ENCODE measurements at regions not wholly inside any gene's neighbourhood (a gene's known extent, or its start where the extent isn't known, plus 50 kb on each side); places are given as distances from the start of the nearest gene placed in this dataset.

DNA sequence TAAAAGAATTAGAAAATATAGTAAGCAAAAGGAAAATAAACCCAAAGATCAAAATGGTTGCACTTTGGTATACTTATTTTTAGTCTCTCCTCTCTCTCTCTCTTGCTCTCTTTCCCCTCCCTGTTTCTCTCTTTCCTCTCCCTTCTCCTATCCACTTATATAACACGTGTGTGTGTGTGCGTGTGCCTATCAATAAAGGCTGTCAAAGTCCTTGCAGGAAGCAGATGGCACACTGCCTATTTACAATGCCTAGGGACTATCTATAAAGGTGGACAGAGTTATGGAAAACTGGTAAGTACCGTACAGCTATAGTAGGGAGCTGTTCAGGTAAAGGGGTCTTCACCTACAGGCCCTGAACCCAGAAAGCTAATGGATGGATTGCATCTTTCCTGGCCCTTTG lies 161.6 kb downstream of the SQOR start:
- TF ChIP-seq, protein P1, sequence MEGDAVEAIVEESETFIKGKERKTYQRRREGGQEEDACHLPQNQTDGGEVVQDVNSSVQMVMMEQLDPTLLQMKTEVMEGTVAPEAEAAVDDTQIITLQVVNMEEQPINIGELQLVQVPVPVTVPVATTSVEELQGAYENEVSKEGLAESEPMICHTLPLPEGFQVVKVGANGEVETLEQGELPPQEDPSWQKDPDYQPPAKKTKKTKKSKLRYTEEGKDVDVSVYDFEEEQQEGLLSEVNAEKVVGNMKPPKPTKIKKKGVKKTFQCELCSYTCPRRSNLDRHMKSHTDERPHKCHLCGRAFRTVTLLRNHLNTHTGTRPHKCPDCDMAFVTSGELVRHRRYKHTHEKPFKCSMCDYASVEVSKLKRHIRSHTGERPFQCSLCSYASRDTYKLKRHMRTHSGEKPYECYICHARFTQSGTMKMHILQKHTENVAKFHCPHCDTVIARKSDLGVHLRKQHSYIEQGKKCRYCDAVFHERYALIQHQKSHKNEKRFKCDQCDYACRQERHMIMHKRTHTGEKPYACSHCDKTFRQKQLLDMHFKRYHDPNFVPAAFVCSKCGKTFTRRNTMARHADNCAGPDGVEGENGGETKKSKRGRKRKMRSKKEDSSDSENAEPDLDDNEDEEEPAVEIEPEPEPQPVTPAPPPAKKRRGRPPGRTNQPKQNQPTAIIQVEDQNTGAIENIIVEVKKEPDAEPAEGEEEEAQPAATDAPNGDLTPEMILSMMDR (IDR thresholded peaks at IDR 0.05; ENCODE audit: unreplicated experiment) = no peak
- DNase-seq = no peak
- H3K4me1 Mint-ChIP-seq (ENCODE audit: low read depth, unreplicated experiment) = no peaks in the 10 kb centered on the region
- no peak overlapping the region for H3K4me3 Mint-ChIP-seq (ENCODE audit: low read depth, unreplicated experiment)
- no peak overlapping the region for H3K27ac Mint-ChIP-seq (ENCODE audit: unreplicated experiment)
- CTCF ChIA-PET = interaction anchor here (0.6 to 1.5 kb wide), 4 partner anchors 68 to 516 kb away, joined by 3 to 6 read pairs (median 4); no protein-coding TSS in a partner anchor
- H3K9me3 Mint-ChIP-seq (ENCODE audit: low read depth, unreplicated experiment) = no peaks in the 10 kb centered on the region
- H3K36me3 Mint-ChIP-seq (ENCODE audit: insufficient read depth, unreplicated experiment) = no peaks in the 10 kb centered on the region
- peaks cover 38% of the 10 kb centered on the region for H3K27me3 Mint-ChIP-seq (ENCODE audit: unreplicated experiment)
- BruUV-seq (replicated peaks) = no TSS peak
- intact Hi-C loops (cut with micrococcal nuclease; ENCODE audit: unreplicated experiment) = no loop called here

DNA sequence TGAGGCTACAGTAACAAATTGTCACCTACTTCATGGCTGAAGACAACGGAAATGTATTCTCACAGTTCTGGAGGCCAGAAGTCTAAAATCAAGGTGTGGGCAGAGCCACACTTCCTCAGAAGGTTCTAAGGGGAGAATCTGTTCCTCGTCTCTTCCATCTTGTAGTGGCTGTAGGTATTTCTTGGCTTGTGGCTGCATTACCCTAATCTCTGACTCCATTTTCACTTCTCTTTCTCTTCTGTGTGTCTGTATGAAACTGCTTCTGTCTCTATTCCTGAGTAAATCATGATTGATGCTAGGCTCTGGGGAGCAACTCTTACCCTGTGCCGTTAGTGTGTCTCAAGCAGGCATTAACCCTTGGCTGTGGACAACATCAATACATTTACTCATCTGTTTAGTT lies 164.7 kb downstream of the SQOR start:
- intact Hi-C loops (cut with micrococcal nuclease; ENCODE audit: unreplicated experiment) = loop anchor here (2.0 kb wide), 1 partner anchor 57 kb away; no protein-coding TSS in a partner anchor
- Mint-ChIP-seq H3K9me3 (ENCODE audit: low read depth, unreplicated experiment) (no peaks in the 10 kb centered on the region), H3K27ac (ENCODE audit: unreplicated experiment) (no peak overlapping the region), H3K27me3 (ENCODE audit: unreplicated experiment) (peaks cover 21% of the 10 kb centered on the region), H3K4me3 (ENCODE audit: low read depth, unreplicated experiment) (no peak overlapping the region), H3K4me1 (ENCODE audit: low read depth, unreplicated experiment) (no peaks in the 10 kb centered on the region), H3K36me3 (ENCODE audit: insufficient read depth, unreplicated experiment) (no peaks in the 10 kb centered on the region)
- TF ChIP-seq, protein P1 (IDR thresholded peaks at IDR 0.05; ENCODE audit: unreplicated experiment) = no peak
- DNase-seq = no peak
- BruUV-seq (replicated peaks) = no TSS peak
- CTCF ChIA-PET = no interaction called here

DNA sequence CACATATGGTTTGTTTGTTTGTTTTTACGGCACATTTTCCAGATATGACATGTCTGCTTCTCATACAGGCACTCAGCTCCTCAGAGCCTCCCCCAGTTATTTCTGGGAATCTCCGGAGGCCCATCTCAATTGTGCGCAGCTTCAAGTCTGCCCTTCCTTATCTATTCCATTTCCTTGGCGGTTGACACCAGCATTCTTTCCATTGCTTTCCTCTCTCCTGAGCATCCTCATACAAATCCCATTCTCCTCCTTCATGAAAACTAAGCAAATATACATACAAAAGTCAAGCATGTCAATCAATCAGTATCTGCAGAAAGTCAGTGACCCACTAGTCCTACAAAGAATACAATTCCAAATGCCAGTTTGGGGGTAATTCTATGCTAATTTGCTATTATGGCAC lies 166.7 kb downstream of the SQOR start:
- TF ChIP-seq, protein P1 (IDR thresholded peaks at IDR 0.05; ENCODE audit: unreplicated experiment) = no peak
- no peaks in the 10 kb centered on the region for H3K36me3 Mint-ChIP-seq (ENCODE audit: insufficient read depth, unreplicated experiment)
- no peak overlapping the region for H3K4me3 Mint-ChIP-seq (ENCODE audit: low read depth, unreplicated experiment)
- CTCF ChIA-PET = no interaction called here
- no peaks in the 10 kb centered on the region for H3K4me1 Mint-ChIP-seq (ENCODE audit: low read depth, unreplicated experiment)
- intact Hi-C loops (cut with micrococcal nuclease; ENCODE audit: unreplicated experiment) = no loop called here
- H3K27me3 Mint-ChIP-seq (ENCODE audit: unreplicated experiment) = peaks cover 39% of the 10 kb centered on the region
- no peaks in the 10 kb centered on the region for H3K9me3 Mint-ChIP-seq (ENCODE audit: low read depth, unreplicated experiment)
- no TSS peak for BruUV-seq (replicated peaks)
- H3K27ac Mint-ChIP-seq (ENCODE audit: unreplicated experiment) = no peak overlapping the region
- DNase-seq = no peak

DNA sequence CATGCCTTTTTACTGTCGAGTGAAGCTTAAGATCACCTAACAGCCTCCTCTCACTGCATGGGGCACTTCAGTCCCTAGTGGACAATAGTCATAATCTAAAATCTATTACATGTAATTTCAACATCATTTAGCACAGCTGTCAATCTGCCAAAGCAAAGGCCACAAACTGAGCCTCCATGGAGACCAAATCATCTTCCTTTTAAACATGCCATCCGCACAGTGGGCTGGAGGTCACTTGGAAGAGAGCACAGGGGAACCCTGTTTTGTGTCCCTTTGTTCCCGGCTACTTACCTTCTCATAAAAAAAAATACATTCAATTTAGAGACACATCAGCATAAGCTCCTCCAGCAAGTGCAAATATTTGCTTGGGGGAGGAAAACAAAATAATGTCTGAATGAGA lies 167.3 kb downstream of the SQOR start:
- BruUV-seq (replicated peaks) = no TSS peak
- H3K4me3 Mint-ChIP-seq (ENCODE audit: low read depth, unreplicated experiment) = no peak overlapping the region
- CTCF ChIA-PET = interaction anchor here (0.6 kb wide), 1 partner anchor 10 kb away, joined by 3 read pairs; no protein-coding TSS in a partner anchor

More for the DNA sequence above, 167.3 kb downstream of the SQOR start:
- DNase-seq = no peak
- H3K9me3 Mint-ChIP-seq (ENCODE audit: low read depth, unreplicated experiment) = no peaks in the 10 kb centered on the region
- no peak overlapping the region for H3K27ac Mint-ChIP-seq (ENCODE audit: unreplicated experiment)
- H3K36me3 Mint-ChIP-seq (ENCODE audit: insufficient read depth, unreplicated experiment) = no peaks in the 10 kb centered on the region
- intact Hi-C loops (cut with micrococcal nuclease; ENCODE audit: unreplicated experiment) = no loop called here
- no peaks in the 10 kb centered on the region for H3K4me1 Mint-ChIP-seq (ENCODE audit: low read depth, unreplicated experiment)
- TF ChIP-seq, protein P1 (IDR thresholded peaks at IDR 0.05; ENCODE audit: unreplicated experiment) = no peak
- peaks cover 43% of the 10 kb centered on the region for H3K27me3 Mint-ChIP-seq (ENCODE audit: unreplicated experiment)
